ENCODE measurements at regions not wholly inside any gene's neighbourhood (a gene's known extent, or its start where the extent isn't known, plus 50 kb on each side); places are given as distances from the start of the nearest gene placed in this dataset.

GRCh38 chr4:57691370-57691769, 581.2 kb upstream of the IGFBP7 start:
- no peak for DNase-seq (ENCODE audit: extremely low spot score in 2 of 2)
- no peaks in the 10 kb centered on the region for H3K9me3 ChIP-seq
- H3K27ac ChIP-seq: no peak overlapping the region
- H3K4me1 ChIP-seq: no peaks in the 10 kb centered on the region
- TF ChIP-seq CTCF (IDR thresholded peaks at IDR 0.05) (no peak), POLR2A (IDR thresholded peaks at IDR 0.05) (no peak), POLR2AphosphoS5 (IDR thresholded peaks at IDR 0.05; ENCODE audit: insufficient read depth in 1 of 2, low read depth in 1 of 2) (no peak)
- H3K27me3 ChIP-seq: no peaks in the 10 kb centered on the region
- no peaks in the 10 kb centered on the region for H3K36me3 ChIP-seq
- intact Hi-C loops (cut with DNase I): no loop called here
- no peak overlapping the region for H3K4me3 ChIP-seq

GRCh38 chr4:57689693-57690205, 579.6 kb upstream of the IGFBP7 start:
- Histone ChIP-seq H3K4me3 (no peak overlapping the region), H3K4me1 (no peaks in the 10 kb centered on the region)
- TF ChIP-seq POLR2A (IDR thresholded peaks at IDR 0.05) (no peak), POLR2AphosphoS5 (IDR thresholded peaks at IDR 0.05; ENCODE audit: insufficient read depth in 1 of 2, low read depth in 1 of 2) (no peak), CTCF (IDR thresholded peaks at IDR 0.05) (no peak)

GRCh38 chr4:57682275-57682674, 572.1 kb upstream of the IGFBP7 start:
- H3K9me3 ChIP-seq: no peaks in the 10 kb centered on the region

More at GRCh38 chr4:57689693-57690205, 579.6 kb upstream of the IGFBP7 start:
- Histone ChIP-seq H3K27me3 (no peaks in the 10 kb centered on the region), H3K27ac (no peak overlapping the region), H3K36me3 (no peaks in the 10 kb centered on the region), H3K9me3 (no peaks in the 10 kb centered on the region)
- no peak for DNase-seq (ENCODE audit: extremely low spot score in 2 of 2)
- intact Hi-C loops (cut with DNase I): no loop called here

DNA sequence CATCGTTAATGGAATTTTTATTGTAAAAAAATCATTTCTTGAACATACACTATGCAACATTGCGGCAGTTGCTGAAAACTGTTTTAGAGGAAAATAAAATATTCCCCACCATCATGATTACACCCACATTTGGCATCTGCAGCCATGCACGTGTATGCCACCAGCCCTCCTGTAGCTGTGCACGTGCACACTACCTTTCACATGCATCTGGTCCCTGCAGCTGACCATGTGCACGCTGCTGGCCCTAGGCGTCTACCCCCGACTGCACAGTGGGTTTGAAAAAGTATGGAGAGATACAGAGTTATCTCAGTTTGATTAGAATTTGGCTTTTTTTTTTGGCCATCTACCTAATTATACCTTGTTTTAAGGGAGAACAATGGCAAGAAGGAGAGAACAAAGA, 569.8 kb upstream of the IGFBP7 start:
- intact Hi-C loops (cut with DNase I): no loop called here

More at GRCh38 chr4:57682275-57682674, 572.1 kb upstream of the IGFBP7 start:
- DNase-seq (ENCODE audit: extremely low spot score in 2 of 2): no peak
- Histone ChIP-seq H3K4me3 (no peak overlapping the region), H3K36me3 (no peaks in the 10 kb centered on the region), H3K27ac (no peak overlapping the region), H3K27me3 (no peaks in the 10 kb centered on the region), H3K4me1 (no peaks in the 10 kb centered on the region)
- TF ChIP-seq POLR2A (IDR thresholded peaks at IDR 0.05) (no peak), POLR2AphosphoS5 (IDR thresholded peaks at IDR 0.05; ENCODE audit: insufficient read depth in 1 of 2, low read depth in 1 of 2) (no peak), CTCF (IDR thresholded peaks at IDR 0.05) (no peak)
- intact Hi-C loops (cut with DNase I): no loop called here

More for the DNA sequence above, 569.8 kb upstream of the IGFBP7 start:
- Histone ChIP-seq H3K27me3 (no peaks in the 10 kb centered on the region), H3K9me3 (no peaks in the 10 kb centered on the region), H3K4me1 (no peaks in the 10 kb centered on the region), H3K4me3 (no peak overlapping the region), H3K27ac (no peak overlapping the region), H3K36me3 (no peaks in the 10 kb centered on the region)
- DNase-seq (ENCODE audit: extremely low spot score in 2 of 2): no peak
- TF ChIP-seq POLR2AphosphoS5 (IDR thresholded peaks at IDR 0.05; ENCODE audit: insufficient read depth in 1 of 2, low read depth in 1 of 2): no peak
- TF ChIP-seq POLR2A (IDR thresholded peaks at IDR 0.05): no peak
- TF ChIP-seq CTCF (IDR thresholded peaks at IDR 0.05): no peak
